Loucy (cell line): ENCODE measurements at regions not wholly inside any gene's neighbourhood (a gene's known extent, or its start where the extent isn't known, plus 50 kb on each side); places are given as distances from the start of the nearest gene placed in this dataset.

Source experiments
- CTCF ChIP-seq: fragments of 200-600 bp; sonication (generic); conservative IDR thresholded peaks from 2 replicates; pipeline ENCODE4 v1.5.1; 2014; ENCODE audit warnings: mild to moderate bottlenecking, antibody characterized with exemption, low read length
- EZH2phosphoT487 ChIP-seq: fragments of 200-600 bp; IDR thresholded peaks from 2 replicates; pipeline ENCODE4 v1.6.1; 2018; ENCODE audit warnings: antibody characterized with exemption, mild to moderate bottlenecking, moderate library complexity, borderline replicate concordance

- TF ChIP-seq CTCF (no peak), EZH2phosphoT487 (no peak)
Observed at GRCh38 chr1:234909307-234909810, 219.3 kb downstream of the TOMM20 start.
